ENCODE measurements at regions not wholly inside any gene's neighbourhood (a gene's known extent, or its start where the extent isn't known, plus 50 kb on each side); places are given as distances from the start of the nearest gene placed in this dataset.
"Not testable (repeated sequence)": the region's sequence is repeated elsewhere in the genome, so short reads cannot be mapped to it uniquely, and the experiment has no call there.

DNA sequence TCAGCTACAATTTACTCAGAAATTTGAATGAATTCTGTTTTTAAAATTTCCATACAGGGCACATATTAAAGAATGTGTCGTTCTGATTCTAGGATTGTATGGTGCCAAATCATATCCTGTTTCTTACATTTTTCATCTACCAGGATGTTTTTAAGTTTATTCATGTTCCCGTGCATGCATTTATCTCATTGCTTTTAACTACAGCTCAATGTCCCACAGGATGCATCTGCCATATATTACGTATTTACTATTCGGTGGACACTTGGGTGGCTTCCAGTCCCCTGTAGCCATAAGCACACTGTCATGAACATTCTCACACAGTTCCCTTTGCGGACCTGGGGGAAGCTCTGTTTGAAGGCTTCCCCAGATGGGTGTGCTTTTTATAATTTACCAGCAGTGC is 122.3 kb downstream of the CCDC71L start:
- ATAC-seq = no peak
- intact Hi-C loops (cut with DNase I, micrococcal nuclease) = no loop called here
- DNase-seq = no peak
- peaks cover 8% of the 10 kb centered on the region for H3K4me1 Mint-ChIP-seq
- ChIA-PET CTCF (interaction anchor here (0.6 to 2.8 kb wide), 3 partner anchors 107 to 198 kb away, joined by 3 to 11 read pairs (median 3); no protein-coding TSS in a partner anchor), POLR2A (no interaction called here)
- H3K27ac Mint-ChIP-seq = no peak overlapping the region
- H3K36me3 Mint-ChIP-seq (ENCODE audit: low read depth) = no peaks in the 10 kb centered on the region
- H3K9me3 Mint-ChIP-seq (ENCODE audit: low read depth) = no peaks in the 10 kb centered on the region
- H3K4me3 Mint-ChIP-seq = no peak overlapping the region
- H3K27me3 Mint-ChIP-seq = peaks cover 2% of the 10 kb centered on the region

DNA sequence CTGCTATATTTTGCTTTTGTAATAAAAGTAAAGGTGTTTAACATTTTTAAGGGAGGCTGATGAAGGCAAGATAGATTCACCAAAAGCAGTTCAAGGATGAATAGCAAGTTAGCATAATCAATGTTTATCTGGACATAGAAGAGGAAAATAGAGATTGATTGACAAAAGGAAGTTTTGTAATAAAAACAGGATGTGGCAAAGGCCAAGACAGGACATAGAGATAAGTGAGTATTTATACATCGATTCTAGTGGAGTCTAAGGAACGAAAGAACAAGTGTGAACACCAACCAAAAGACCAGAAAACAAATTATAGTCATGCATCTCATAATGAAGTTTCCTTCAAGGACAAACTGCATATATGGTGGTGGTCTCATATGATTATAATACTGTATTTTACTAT is 123.8 kb downstream of the CCDC71L start:
- H3K27ac Mint-ChIP-seq = no peak overlapping the region
- H3K9me3 Mint-ChIP-seq (ENCODE audit: low read depth) = no peaks in the 10 kb centered on the region
- intact Hi-C loops (cut with DNase I, micrococcal nuclease) = no loop called here
- no peaks in the 10 kb centered on the region for H3K27me3 Mint-ChIP-seq
- DNase-seq (no peak), ATAC-seq (no peak)
- H3K4me1 Mint-ChIP-seq = peaks cover 3% of the 10 kb centered on the region
- CTCF ChIA-PET = no interaction called here
- H3K4me3 Mint-ChIP-seq = no peak overlapping the region
- H3K36me3 Mint-ChIP-seq (ENCODE audit: low read depth) = no peaks in the 10 kb centered on the region
- POLR2A ChIA-PET = no interaction called here

DNA sequence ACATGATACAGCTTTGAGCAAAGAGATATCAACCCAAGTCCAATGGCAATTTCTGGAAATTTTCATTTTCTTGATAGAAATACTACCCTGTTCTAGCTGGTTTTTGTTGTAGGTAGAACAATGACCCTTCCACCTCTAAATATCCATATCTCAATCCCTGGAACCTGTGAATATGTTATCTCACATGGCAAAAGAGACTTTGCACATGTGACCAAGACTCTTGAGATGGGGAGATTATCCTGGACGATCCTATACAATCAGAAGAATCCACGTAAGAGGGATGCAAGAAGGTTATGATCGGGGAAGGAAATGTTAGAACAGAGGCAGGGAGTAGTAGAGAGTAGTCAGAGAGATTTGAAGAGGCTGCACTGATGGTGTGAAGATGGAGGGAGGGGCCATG is 124.9 kb downstream of the CCDC71L start:
- Mint-ChIP-seq H3K4me1 (peaks cover 3% of the 10 kb centered on the region), H3K27ac (no peak overlapping the region), H3K9me3 (ENCODE audit: low read depth) (no peaks in the 10 kb centered on the region), H3K36me3 (ENCODE audit: low read depth) (no peaks in the 10 kb centered on the region), H3K4me3 (no peak overlapping the region), H3K27me3 (no peaks in the 10 kb centered on the region)
- ChIA-PET POLR2A (no interaction called here), CTCF (interaction anchor here (0.5 kb wide), 1 partner anchor 31 kb away, joined by 3 read pairs; no protein-coding TSS in a partner anchor)
- no peak for ATAC-seq
- DNase-seq = no peak
- intact Hi-C loops (cut with DNase I, micrococcal nuclease) = no loop called here

DNA sequence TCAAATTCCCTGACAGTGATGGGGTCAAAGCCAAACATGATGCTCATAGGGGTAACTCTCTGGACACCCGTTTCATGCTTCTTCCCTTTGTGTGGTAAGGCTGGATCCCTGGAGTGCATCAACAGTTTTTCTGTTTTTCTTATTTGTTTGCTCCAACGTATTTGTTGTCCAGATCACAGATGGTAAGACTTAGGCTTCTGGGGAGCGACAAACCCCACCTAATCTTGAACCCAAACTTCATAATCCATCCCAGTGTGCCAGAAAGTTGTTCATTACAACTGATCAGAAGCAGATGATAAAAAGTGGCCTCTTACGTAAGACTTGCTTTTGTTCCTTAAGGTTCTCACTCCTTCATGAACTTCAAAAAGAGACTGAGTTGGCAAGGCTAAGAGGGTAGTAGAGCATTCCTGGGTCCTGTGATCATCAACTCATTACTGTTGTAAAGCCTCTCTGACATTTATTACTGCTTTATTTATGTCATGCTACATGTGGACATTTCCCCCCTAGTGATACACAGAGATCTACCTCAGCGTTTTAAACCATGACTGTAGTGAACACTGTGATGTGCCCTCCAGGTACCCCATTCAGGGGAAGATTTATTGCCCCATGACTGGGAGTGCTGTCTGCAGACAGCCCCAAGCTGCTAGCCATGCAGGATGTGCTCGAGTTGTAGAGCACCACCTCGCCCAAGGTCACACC is 125.6 kb downstream of the CCDC71L start:
- H3K4me3 Mint-ChIP-seq = no peak overlapping the region
- intact Hi-C loops (cut with DNase I, micrococcal nuclease) = no loop called here
- ATAC-seq (no peak), DNase-seq (no peak)
- no peaks in the 10 kb centered on the region for H3K27me3 Mint-ChIP-seq
- H3K9me3 Mint-ChIP-seq (ENCODE audit: low read depth) = no peaks in the 10 kb centered on the region
- ChIA-PET CTCF (no interaction called here), POLR2A (no interaction called here)
- no peaks in the 10 kb centered on the region for H3K36me3 Mint-ChIP-seq (ENCODE audit: low read depth)
- peaks cover 3% of the 10 kb centered on the region for H3K4me1 Mint-ChIP-seq
- H3K27ac Mint-ChIP-seq = no peak overlapping the region

DNA sequence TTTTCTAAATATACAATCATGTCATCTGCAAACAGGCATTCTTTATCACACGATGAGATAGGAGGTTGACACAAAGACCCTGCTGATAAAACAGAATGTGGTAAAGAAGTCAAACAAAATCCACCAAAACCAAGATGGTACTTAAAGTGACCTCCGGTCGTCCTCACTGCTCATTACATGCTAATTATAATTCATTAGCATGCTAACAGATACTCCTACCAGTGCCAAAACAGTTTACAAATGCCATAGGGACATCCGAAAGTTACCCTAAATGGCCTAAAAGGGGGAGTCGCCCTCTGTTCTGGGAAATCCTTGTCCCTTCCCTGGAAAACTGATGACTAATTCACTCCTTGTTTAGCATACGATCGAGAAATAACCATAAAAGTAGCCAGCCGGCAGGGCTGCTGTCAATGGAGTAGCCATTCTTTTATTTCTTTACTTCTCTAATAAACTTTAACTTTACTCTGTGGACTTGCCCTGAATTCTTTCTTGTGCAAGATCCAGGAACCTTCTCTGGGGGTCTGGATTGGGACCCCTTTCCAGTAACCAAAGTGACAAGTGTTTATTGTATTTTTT is 126.6 kb downstream of the CCDC71L start:
- no peak for DNase-seq
- no peak overlapping the region for H3K27ac Mint-ChIP-seq
- intact Hi-C loops (cut with DNase I, micrococcal nuclease) = no loop called here
- no peaks in the 10 kb centered on the region for H3K9me3 Mint-ChIP-seq (ENCODE audit: low read depth)
- ATAC-seq = no peak
- peaks cover 3% of the 10 kb centered on the region for H3K4me1 Mint-ChIP-seq
- no peak overlapping the region for H3K4me3 Mint-ChIP-seq
- ChIA-PET CTCF (no interaction called here), POLR2A (no interaction called here)
- no peaks in the 10 kb centered on the region for H3K36me3 Mint-ChIP-seq (ENCODE audit: low read depth)
- H3K27me3 Mint-ChIP-seq = no peaks in the 10 kb centered on the region

DNA sequence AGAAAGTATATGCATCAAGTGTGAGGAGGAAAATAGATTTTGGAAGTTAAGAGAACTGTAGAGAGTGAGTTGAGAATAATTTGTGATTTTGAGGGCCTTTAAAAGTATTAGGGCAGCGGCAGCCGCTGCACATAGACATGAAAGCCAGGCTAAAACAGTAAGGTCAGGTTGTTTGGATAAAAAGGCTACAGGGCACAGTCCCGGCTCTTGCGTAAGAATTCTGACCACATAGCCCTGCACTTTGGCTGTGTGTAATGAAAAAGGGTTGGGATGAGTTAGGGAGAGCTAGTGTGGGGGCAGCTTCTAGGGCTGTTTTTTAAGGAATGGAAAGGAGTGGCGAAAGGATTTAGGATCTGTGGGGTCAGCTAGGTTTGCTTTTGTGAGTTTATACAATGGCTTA is 130.8 kb downstream of the CCDC71L start:
- H3K9me3 Mint-ChIP-seq (ENCODE audit: low read depth); H3K4me3 Mint-ChIP-seq; DNase-seq; H3K27ac Mint-ChIP-seq; H3K36me3 Mint-ChIP-seq (ENCODE audit: low read depth); H3K27me3 Mint-ChIP-seq; ATAC-seq; intact Hi-C loops (cut with DNase I, micrococcal nuclease); POLR2A ChIA-PET; H3K4me1 Mint-ChIP-seq; CTCF ChIA-PET: not testable (repeated sequence)

DNA sequence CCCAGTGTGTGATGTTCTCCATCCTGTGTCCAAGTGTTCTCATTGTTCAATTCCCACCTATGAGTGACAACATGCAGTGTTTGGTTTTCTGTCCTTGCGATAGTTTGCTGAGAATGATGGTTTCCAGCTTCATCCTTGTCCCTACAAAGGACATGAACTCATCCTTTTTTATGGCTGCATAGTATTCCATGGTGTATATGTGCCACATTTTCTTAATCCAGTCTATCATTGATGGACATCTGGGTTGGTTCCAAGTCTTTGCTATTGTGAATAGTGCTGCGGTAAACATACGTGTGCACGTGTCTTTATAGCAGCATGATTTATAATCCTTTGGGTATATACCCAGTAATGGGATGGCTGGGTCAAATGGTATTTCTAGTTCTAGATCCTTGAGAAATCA is 134.3 kb downstream of the CCDC71L start:
- H3K27me3 Mint-ChIP-seq; DNase-seq; H3K36me3 Mint-ChIP-seq (ENCODE audit: low read depth); CTCF ChIA-PET; intact Hi-C loops (cut with DNase I, micrococcal nuclease); H3K4me3 Mint-ChIP-seq; ATAC-seq; H3K4me1 Mint-ChIP-seq; H3K27ac Mint-ChIP-seq; H3K9me3 Mint-ChIP-seq (ENCODE audit: low read depth); POLR2A ChIA-PET: not testable (repeated sequence)

DNA sequence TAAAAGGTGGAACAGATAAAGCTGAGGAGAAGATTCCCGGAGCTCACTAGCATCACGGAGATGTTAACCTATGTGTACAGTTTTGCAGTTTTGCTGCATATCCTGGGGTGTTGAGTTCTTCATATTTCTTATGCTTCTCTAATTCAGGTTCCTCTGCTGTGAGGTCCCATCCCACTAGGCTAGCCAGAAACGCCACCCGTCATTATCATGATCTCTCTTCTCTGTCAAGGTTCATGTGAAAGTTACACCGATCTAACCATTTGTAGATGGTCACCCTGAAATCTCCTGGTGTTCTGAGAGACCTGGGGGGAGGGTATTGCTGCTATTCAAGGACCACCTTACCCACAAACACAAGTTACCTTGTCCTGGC is 136.3 kb downstream of the CCDC71L start:
- Mint-ChIP-seq H3K9me3 (ENCODE audit: low read depth) (no peaks in the 10 kb centered on the region), H3K4me3 (no peak overlapping the region), H3K27ac (no peak overlapping the region), H3K4me1 (peaks cover 8% of the 10 kb centered on the region), H3K36me3 (ENCODE audit: low read depth) (no peaks in the 10 kb centered on the region), H3K27me3 (peaks cover 4% of the 10 kb centered on the region)
- POLR2A ChIA-PET = interaction anchor here (0.6 kb wide), 1 partner anchor 340 kb away, joined by 5 read pairs; no protein-coding TSS in a partner anchor
- CTCF ChIA-PET = interaction anchor here (0.6 to 1.0 kb wide), 3 partner anchors 18 to 211 kb away, joined by 3 read pairs; no protein-coding TSS in a partner anchor
- ATAC-seq (no peak), DNase-seq (no peak)
- intact Hi-C loops (cut with DNase I, micrococcal nuclease) = loop anchor here in 1 of 2 experiments (5.0 kb wide), 1 partner anchor 347 kb away; no protein-coding TSS in a partner anchor

DNA sequence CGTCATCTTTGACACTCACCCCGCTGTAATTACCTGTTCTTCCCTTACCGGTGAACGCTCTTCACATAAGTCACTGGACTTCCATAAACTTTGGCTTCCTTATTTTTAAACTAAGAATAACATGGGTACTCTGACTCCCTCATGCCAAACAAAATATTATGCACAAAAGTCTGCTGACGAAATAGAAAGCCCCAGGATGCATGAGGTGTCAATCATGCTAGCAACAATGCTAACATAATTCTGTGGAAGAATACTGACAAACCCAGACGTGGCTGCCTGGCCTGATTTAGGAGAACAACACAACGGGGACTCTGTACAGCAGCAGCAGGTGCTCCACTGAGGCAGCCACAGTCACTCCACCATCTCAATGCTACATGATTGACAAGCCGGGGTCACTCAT is 137.5 kb downstream of the CCDC71L start:
- Mint-ChIP-seq H3K4me1 (peaks cover 8% of the 10 kb centered on the region), H3K36me3 (ENCODE audit: low read depth) (no peaks in the 10 kb centered on the region), H3K27ac (no peak overlapping the region), H3K27me3 (peaks cover 15% of the 10 kb centered on the region), H3K9me3 (ENCODE audit: low read depth) (no peaks in the 10 kb centered on the region), H3K4me3 (no peak overlapping the region)
- DNase-seq (no peak), ATAC-seq (no peak)
- ChIA-PET POLR2A (no interaction called here), CTCF (no interaction called here)
- intact Hi-C loops (cut with DNase I, micrococcal nuclease) = loop anchor here in 1 of 2 experiments (5.0 kb wide), 1 partner anchor 346 kb away; no protein-coding TSS in a partner anchor

DNA sequence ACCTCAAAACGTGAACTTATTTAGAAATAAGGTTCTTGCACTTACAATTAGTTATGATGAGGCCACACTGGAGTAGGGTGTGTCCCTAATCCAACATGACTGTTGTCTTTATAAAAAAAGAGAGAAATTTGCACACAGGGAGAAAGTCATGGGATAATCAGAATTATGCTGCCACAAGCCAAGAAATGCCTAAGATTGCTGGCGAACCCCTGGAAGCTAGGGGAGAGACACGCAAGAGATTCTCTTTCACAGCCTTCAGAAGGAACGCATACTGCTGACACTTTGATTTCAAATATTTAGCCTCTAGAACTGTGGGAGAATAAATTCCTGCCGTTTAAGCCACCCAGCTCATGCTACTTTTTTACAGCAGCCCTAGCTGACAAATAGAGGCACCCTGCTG is 138.3 kb downstream of the CCDC71L start:
- H3K4me3 Mint-ChIP-seq = no peak overlapping the region
- DNase-seq = no peak
- peaks cover 12% of the 10 kb centered on the region for H3K4me1 Mint-ChIP-seq
- ChIA-PET POLR2A (no interaction called here), CTCF (no interaction called here)
- intact Hi-C loops (cut with DNase I, micrococcal nuclease) = loop anchor here in 1 of 2 experiments (5.0 kb wide), 1 partner anchor 345 kb away; no protein-coding TSS in a partner anchor
- no peaks in the 10 kb centered on the region for H3K36me3 Mint-ChIP-seq (ENCODE audit: low read depth)
- no peak overlapping the region for H3K27ac Mint-ChIP-seq
- ATAC-seq = no peak
- no peaks in the 10 kb centered on the region for H3K9me3 Mint-ChIP-seq (ENCODE audit: low read depth)
- H3K27me3 Mint-ChIP-seq = peaks cover 18% of the 10 kb centered on the region

DNA sequence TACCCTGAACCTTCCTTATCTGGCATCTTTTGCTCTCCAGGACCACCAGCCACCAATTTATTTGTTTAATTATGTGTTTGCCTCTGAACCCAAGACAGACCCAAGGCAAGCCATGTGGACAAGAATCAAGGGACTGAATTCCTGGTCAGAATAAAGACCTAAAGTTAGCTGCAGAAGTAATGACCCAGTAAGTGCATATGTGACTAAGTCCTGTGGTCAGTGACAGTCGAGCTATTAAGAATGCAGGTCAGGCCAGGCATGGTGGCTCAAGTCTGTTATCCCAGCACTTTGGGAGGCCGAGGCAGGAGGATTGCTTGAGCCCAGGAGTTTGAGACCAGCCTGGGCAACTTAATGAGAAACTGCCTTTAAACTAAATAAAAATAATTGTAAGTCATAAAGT is 139.4 kb downstream of the CCDC71L start:
- ChIA-PET CTCF (interaction anchor here (0.6 to 0.8 kb wide), 2 partner anchors 371 to 482 kb away, joined by 3 to 4 read pairs; no protein-coding TSS in a partner anchor), POLR2A (interaction anchor here (0.5 kb wide), 1 partner anchor 132 kb away, joined by 3 read pairs; no protein-coding TSS in a partner anchor)
- Mint-ChIP-seq H3K27me3 (peaks cover 23% of the 10 kb centered on the region), H3K4me1 (peaks cover 14% of the 10 kb centered on the region), H3K9me3 (ENCODE audit: low read depth) (no peaks in the 10 kb centered on the region), H3K4me3 (no peak overlapping the region), H3K27ac (no peak overlapping the region), H3K36me3 (ENCODE audit: low read depth) (no peaks in the 10 kb centered on the region)
- no peak for ATAC-seq
- DNase-seq = no peak
- intact Hi-C loops (cut with DNase I, micrococcal nuclease) = loop anchor here in 1 of 2 experiments (5.0 kb wide), 1 partner anchor 344 kb away; no protein-coding TSS in a partner anchor

DNA sequence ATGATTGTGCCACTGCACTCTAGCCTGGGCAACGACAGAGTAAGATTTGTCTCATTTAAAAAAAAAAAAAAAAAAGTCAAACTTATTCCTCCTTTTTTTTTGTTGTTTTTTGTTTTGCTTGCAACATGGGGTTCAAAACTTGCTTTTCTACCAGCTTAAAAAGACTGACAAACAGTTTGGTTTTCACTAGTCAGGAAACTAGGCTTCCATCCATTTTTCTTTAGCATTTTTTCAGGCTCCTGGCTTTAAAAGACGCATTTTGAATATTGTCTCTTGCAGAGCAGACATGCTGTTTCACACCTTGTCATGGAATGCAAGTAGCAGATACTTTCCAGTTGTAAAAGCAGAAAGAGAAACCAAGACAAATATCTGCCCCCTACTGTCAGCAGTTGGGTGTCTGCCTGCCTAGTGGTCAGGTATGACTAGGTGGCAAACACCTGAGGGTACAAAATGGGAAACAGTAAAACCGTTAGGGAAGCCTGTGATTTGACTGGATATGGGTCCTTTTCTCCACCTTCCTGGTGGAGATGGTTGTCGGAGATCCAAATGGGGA is 139.9 kb downstream of the CCDC71L start:
- peaks cover 26% of the 10 kb centered on the region for H3K27me3 Mint-ChIP-seq
- H3K36me3 Mint-ChIP-seq (ENCODE audit: low read depth) = no peaks in the 10 kb centered on the region
- CTCF ChIA-PET = interaction anchor here (0.6 to 1.5 kb wide), 5 partner anchors 107 to 483 kb away, joined by 3 to 4 read pairs (median 3); no protein-coding TSS in a partner anchor
- peak; percentile 29 for DNase-seq
- intact Hi-C loops (cut with DNase I, micrococcal nuclease) = loop anchor here in 1 of 2 experiments (5.0 kb wide), 1 partner anchor 344 kb away; no protein-coding TSS in a partner anchor
- no peak overlapping the region for H3K27ac Mint-ChIP-seq
- POLR2A ChIA-PET = interaction anchor here (0.5 kb wide), 1 partner anchor 132 kb away, joined by 3 read pairs; no protein-coding TSS in a partner anchor
- peak; percentile 44 for ATAC-seq
- H3K4me3 Mint-ChIP-seq = no peak overlapping the region
- H3K9me3 Mint-ChIP-seq (ENCODE audit: low read depth) = no peaks in the 10 kb centered on the region
- peaks cover 14% of the 10 kb centered on the region for H3K4me1 Mint-ChIP-seq

All from activated CD4-positive, alpha-beta T cell treated with anti-CD3 and anti-CD28 coated beads for 36 hours (primary cell).